ENCODE measurements at regions not wholly inside any gene's neighbourhood (a gene's known extent, or its start where the extent isn't known, plus 50 kb on each side); places are given as distances from the start of the nearest gene placed in this dataset.

DNA sequence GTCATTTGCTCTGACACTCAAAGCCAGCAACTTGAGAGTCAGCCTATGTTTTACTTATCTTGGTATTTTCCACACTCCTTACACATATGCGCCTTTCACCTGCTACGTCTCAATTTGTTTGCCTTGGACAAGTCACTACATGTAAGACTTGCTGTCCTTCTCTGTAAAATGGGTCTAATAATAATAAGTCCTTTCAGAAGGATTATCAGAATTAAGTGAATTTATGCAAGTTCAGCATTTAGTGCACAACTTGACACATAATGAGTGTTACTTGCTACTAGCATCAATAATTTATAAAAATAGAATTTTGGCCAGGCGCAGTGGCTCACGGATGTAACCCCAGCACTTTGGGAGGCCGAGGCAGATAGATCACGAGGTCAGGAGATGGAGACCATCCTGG, 71.1 kb upstream of the UBL3 start:
- TF ChIP-seq, protein P1, sequence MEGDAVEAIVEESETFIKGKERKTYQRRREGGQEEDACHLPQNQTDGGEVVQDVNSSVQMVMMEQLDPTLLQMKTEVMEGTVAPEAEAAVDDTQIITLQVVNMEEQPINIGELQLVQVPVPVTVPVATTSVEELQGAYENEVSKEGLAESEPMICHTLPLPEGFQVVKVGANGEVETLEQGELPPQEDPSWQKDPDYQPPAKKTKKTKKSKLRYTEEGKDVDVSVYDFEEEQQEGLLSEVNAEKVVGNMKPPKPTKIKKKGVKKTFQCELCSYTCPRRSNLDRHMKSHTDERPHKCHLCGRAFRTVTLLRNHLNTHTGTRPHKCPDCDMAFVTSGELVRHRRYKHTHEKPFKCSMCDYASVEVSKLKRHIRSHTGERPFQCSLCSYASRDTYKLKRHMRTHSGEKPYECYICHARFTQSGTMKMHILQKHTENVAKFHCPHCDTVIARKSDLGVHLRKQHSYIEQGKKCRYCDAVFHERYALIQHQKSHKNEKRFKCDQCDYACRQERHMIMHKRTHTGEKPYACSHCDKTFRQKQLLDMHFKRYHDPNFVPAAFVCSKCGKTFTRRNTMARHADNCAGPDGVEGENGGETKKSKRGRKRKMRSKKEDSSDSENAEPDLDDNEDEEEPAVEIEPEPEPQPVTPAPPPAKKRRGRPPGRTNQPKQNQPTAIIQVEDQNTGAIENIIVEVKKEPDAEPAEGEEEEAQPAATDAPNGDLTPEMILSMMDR (IDR thresholded peaks at IDR 0.05): no peak
- TF ChIP-seq POLR2A (IDR thresholded peaks at IDR 0.05) (no peak), POLR2AphosphoS5 (IDR thresholded peaks at IDR 0.05) (no peak)

All from upper lobe of left lung (tissue), 4 donors.